Esophagus squamous epithelium (tissue), 4 donors: ENCODE measurements at regions not wholly inside any gene's neighbourhood (a gene's known extent, or its start where the extent isn't known, plus 50 kb on each side); places are given as distances from the start of the nearest gene placed in this dataset.

Source experiments
- CTCF ChIP-seq, 6 experiments: fragments of 450-650 bp in 4 of 6; fragments of 200-600 bp in 2 of 6; sonication (generic) in 2 of 6; IDR thresholded peaks; one replicate each; pipeline ENCODE4 v1.5.1; 2016 to 2019; ENCODE audit warnings: antibody characterized with exemption in 6 of 6, mild to moderate bottlenecking in 4 of 6, moderate library complexity in 4 of 6
- POLR2A ChIP-seq, 4 donors: fragments of 450-650 bp; IDR thresholded peaks; one replicate each; pipeline ENCODE4 v1.6.1; 2017; ENCODE audit warnings: antibody characterized with exemption in 4 of 4, mild to moderate bottlenecking in 4 of 4, moderate library complexity in 3 of 4

DNA sequence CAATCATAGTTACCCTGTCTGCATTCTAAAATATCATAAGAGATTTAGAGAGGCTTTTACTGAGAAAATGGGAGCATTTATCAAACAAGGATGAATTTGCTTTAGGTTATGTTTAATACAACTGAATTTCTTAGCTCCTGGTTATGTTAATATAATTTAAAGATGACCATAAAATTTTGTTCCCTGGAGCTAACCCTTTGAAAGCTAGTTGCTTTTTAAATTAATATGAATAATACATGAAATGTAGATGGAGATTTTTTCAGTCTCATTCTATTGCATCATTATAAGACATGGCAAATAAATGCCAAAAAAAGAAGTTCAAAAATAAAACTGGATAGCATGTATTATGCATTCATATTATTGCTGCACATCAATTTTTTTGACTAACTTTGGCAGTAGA, 344.1 kb upstream of the NXPH2 start:
- TF ChIP-seq CTCF (IDR thresholded peaks at IDR 0.05) (no peak), POLR2A (IDR thresholded peaks at IDR 0.05) (no peak)
